T-helper 22 cell (primary cell): ENCODE measurements at regions not wholly inside any gene's neighbourhood (a gene's known extent, or its start where the extent isn't known, plus 50 kb on each side); places are given as distances from the start of the nearest gene placed in this dataset.

ENCODE experiments used
- DNase-seq: peaks from one replicate; pipeline ENCODE4 v3.0.0-alpha.2; 2020; ENCODE audit warnings: low read depth

DNA sequence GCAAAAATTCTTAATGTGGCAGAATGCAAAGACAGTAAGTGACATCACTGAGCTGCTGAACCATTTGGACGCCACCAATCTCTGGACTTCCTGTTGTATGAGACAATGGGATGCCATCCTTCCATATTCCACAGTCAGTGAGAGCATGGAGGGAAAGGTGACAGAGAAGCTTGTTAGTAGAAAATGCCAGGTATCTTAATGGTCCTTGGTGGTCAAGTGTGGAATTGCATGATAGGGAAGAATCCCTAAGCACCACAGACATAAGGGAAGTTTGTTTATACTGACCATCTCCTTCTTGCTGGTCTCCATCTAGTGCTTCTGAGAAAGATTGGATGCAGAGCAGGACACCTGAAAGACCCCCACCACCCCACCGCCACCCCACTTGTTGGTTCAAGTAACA, 1410.0 kb upstream of the TMEM132C start:
- DNase-seq, result no peak

DNA sequence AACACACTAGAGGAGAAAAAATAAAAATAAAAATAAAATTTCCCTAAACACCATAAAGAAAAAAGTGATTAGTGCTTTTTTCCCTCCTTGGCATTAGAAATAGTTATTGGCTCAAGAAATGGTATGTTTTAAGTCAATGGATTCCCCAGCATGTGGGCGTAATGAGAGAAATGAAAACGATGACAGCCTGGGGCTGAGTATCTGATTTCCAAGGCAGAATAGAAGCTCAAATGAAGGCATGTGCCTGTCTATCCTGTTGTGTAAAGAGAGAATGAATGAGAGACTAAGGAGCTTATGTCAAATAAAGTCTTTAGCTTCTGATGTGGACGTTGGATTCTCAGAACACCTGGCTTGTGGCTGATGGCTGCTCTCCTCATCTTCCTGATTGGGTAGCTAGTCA, 1408.4 kb upstream of the TMEM132C start:
- DNase-seq, result no peak

DNA sequence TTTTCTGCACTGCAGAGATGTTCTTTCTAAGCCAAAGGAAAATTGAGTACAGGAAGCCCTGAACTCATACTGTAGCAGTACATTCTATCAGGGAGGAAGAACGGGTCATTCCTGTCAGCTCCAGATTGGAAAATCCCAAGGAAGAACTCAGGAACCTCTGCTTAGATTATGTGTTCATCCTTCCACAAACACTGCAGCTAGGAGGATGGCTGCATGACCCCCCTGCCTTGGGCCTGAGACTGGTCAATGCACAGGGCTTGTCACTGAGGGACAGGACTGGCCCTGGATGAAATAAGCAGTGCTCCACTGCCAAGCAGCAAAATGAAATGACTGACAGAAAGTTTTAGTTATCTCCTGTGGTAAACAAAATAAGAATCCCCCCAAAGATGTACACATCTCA, 1406.8 kb upstream of the TMEM132C start:
- no peak for DNase-seq

GRCh38 chr12:126862500-126862899, 1404.5 kb upstream of the TMEM132C start:
- no peak for DNase-seq

GRCh38 chr12:126869644-126870043, 1397.3 kb upstream of the TMEM132C start:
- no peak for DNase-seq

DNA sequence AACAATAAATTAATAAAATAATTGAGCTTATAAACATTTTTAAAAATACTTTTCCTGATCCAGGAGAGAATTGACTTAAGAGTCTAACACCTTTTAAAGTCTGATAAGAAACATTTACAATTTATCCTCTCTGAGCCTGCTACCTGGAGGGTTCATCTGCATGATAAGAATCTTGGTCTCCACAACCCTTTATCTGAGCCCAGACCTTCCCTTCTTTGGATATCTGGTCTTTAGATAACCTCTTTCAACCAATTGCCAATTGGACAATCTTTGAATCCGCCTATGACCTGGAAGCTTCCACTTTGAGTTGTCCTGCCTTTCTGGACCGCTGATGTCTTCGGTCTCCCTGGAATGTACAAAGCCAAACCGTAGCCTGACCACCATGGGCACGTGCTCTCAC, 1393.3 kb upstream of the TMEM132C start:
- no peak for DNase-seq

DNA sequence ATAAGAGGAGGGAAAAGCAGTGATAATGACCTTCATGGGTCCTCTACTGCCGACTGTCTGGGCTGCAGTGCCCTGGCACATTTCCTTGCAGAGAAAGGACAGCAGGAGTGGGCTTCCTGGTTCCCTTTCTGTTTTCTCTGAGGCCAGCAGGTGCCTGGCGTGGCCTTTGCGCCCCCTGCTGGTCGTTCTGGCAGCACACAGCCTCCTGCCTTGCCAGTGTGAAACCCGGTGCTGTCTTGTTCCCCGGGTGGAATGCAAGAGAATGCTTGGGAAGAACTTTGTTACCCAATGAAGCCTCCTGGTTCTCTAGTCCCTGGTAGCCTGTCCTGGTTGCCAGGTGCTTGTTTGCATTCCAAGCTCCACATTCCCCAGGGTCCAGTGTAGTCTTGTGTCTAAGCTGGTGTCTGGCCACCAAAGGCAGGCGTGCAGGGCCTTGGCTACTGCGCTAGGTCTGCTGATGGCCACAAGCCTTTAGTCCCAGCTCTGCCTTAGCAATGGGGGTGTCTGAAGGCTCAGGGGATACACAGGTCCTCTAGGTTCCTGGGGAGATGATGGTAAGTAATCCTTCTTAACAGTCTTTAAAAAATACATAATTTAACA, 1392.4 kb upstream of the TMEM132C start:
- peak; percentile 20 for DNase-seq

DNA sequence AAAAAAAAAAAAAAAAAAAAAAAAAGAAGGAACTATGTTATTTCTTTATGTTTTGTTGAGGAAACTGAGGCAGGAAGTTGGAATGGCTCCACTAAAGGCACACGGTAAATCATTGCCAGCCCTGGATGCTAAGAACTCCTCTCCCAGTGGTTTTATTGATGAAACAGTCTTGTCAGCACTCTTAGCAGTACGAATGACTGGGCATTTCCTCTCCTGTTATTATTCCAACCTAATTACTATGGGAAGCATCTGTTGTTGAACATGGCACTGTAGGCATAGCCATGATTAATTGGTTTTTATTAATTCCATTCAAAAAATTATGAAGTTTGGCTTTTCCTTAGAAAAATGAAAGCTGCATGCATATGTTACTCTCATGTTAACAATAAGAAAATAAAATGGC, 1387.1 kb upstream of the TMEM132C start:
- no peak for DNase-seq

GRCh38 chr12:126883697-126884096, 1383.3 kb upstream of the TMEM132C start:
- DNase-seq, result no peak

GRCh38 chr12:126889501-126889900, 1377.5 kb upstream of the TMEM132C start:
- DNase-seq, result no peak

GRCh38 chr12:126890097-126890496, 1376.9 kb upstream of the TMEM132C start:
- no peak for DNase-seq

GRCh38 chr12:126891789-126892188, 1375.2 kb upstream of the TMEM132C start:
- no peak for DNase-seq

- DNase-seq, result no peak
Observed at GRCh38 chr12:126895951-126896913, 1370.7 kb upstream of the TMEM132C start.

DNA sequence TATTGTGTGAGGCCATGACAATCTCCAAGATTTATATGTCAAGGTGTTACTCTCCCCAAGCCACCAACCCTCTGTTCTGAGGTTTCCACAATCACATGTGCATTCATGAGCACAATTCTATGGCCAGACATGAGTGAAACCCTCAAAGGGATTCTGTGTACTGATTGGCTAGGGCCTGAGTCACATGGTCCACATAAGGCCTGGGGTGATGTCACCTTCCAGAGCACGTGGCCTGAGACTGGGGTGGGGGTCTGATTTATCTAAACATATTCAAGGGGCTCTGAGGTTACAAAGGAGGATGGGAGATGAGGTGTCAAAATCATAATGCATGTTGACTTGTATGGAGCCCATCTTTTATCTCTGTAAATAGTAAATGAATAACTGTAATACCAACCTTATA, 1369.9 kb upstream of the TMEM132C start:
- no peak for DNase-seq

GRCh38 chr12:126897778-126898177, 1369.2 kb upstream of the TMEM132C start:
- no peak for DNase-seq

DNA sequence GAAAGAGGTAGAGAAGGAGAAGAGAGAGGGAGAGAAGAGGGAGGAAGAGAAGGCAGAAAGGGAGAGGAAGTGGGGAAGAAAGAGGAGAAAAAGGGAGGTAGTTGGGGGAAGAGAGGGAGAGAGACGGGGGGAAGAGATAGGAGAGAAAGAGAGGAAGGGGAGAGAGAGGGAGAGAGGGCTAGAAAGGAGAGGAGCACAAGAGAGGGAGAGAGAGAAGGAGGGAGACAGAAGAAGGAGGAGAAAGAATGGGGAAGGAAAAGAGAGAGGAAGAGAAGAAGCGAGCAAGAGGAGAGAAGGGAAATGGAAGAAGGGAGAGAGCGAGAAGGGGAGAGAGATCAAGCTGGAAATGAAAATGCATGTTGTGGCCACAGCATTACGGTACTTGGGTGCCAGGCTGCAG, 1368.4 kb upstream of the TMEM132C start:
- DNase-seq, result no peak

- no peak for DNase-seq
Observed at GRCh38 chr12:126899926-126900792, 1366.8 kb upstream of the TMEM132C start.

GRCh38 chr12:126903027-126903876, 1363.7 kb upstream of the TMEM132C start:
- no peak for DNase-seq

DNA sequence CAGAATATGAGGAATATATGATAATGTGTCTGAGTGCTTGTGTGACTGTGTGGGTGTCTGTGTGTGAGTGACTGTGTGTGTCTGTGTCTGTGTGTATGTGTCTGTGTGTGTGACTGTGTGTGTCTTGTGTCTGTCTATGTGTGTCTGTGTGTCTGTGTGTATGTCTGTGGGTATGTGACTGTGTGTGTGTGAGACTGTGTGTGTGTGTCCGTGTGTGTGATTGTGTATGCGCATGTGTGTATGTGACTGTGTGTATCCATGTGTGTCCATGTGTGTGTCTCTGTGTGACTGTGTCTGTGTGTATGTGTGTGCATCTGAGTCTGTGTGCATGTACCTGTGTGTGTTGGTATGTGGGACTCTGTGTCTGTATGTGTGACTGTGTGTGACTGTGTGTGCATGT, 1361.2 kb upstream of the TMEM132C start:
- DNase-seq, result no peak

- no peak for DNase-seq
Observed at GRCh38 chr12:126907900-126908764, 1358.8 kb upstream of the TMEM132C start.

- no peak for DNase-seq
Observed at GRCh38 chr12:126908765-126909142, 1358.2 kb upstream of the TMEM132C start.
